Adipocyte (in vitro differentiated cells): ENCODE measurements at regions not wholly inside any gene's neighbourhood (a gene's known extent, or its start where the extent isn't known, plus 50 kb on each side); places are given as distances from the start of the nearest gene placed in this dataset.
A peak's percentile ranks its signal among the peaks of the same experiment; 100 is the strongest.

Experiments
- DNase-seq: peaks from one replicate; pipeline ENCODE4 v3.0.0-alpha.2; 2015; ENCODE audit warnings: low read depth
- H3K27me3 ChIP-seq: replicated peaks from 2 replicates; pipeline ENCODE4 v1.7.0; 2013; ENCODE audit warnings: mild to moderate bottlenecking, low read length, moderate library complexity; ENCODE audit not compliant: control insufficient read depth, insufficient read depth
- H3K36me3 ChIP-seq: 2 replicates; pipeline ENCODE4 v1.7.0; 2013; ENCODE audit warnings: low read length, mild to moderate bottlenecking, moderate library complexity; ENCODE audit not compliant: control insufficient read depth, insufficient read depth, severe bottlenecking
- H3K4me1 ChIP-seq: 2 replicates; pipeline ENCODE4 v1.7.0; 2013; ENCODE audit warnings: mild to moderate bottlenecking, low read length, moderate library complexity; ENCODE audit not compliant: control insufficient read depth, insufficient read depth
- H3K4me3 ChIP-seq: 2 replicates; pipeline ENCODE4 v1.7.0; 2013; ENCODE audit warnings: mild to moderate bottlenecking, low read length, moderate library complexity
- H3K9ac ChIP-seq: 2 replicates; pipeline ENCODE4 v1.7.0; 2013; ENCODE audit warnings: mild to moderate bottlenecking, low read length, moderate library complexity
- H3K9me3 ChIP-seq: 2 replicates; pipeline ENCODE4 v1.7.0; 2013; ENCODE audit warnings: mild to moderate bottlenecking, low read length, moderate library complexity; ENCODE audit not compliant: control insufficient read depth

DNA sequence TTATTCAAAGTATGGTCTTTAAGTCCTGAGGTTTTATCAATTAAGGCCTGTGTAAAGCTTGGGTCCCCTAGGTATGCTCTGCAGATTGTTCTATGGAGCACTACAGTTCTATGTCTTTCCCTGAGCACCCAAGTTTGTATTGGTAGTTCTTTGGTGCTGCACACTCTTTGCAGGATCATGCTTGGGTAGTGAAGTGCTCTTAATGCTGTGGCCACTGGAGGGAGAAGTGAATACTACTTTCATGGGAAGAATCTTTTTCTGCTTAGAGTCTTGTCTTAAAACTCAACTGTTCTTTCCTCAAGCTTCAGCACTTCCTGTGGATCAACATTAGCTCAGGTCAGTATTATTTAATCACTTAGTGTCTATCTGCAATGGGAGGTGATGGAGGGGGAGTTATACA, 93.6 kb upstream of the CFAP20DC start:
- Histone ChIP-seq H3K27me3 (no peaks in the 10 kb centered on the region), H3K9me3 (peaks cover 13% of the 10 kb centered on the region), H3K4me1 (no peaks in the 10 kb centered on the region), H3K36me3 (no peaks in the 10 kb centered on the region), H3K9ac (no peak overlapping the region), H3K4me3 (no peak overlapping the region)
- DNase-seq: no peak

DNA sequence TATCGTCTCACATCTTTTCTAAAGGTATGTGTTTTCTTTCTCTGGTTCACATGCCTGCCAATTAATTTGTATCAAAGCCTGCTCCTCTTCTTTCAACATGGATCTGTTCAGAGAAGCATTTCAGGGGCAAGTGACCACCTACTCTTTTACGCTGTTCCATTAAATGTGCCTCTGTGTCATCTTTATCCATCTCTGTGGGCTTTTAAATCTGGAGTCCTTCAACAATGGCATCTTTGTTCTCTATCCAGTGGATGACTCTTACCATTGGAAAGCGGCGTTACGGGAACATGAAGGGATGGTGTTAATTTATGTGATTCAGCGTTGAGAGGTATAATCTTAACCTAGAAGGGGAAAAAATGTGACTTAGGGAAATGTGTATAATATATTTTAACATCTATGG, 92.7 kb upstream of the CFAP20DC start:
- Histone ChIP-seq H3K9ac (no peak overlapping the region), H3K36me3 (no peaks in the 10 kb centered on the region), H3K27me3 (no peaks in the 10 kb centered on the region), H3K4me3 (no peak overlapping the region), H3K4me1 (no peaks in the 10 kb centered on the region), H3K9me3 (peaks cover 5% of the 10 kb centered on the region)
- no peak for DNase-seq

- no peak for DNase-seq
- Histone ChIP-seq H3K4me1 (no peaks in the 10 kb centered on the region), H3K36me3 (no peaks in the 10 kb centered on the region), H3K4me3 (no peak overlapping the region), H3K9ac (no peak overlapping the region), H3K27me3 (no peaks in the 10 kb centered on the region), H3K9me3 (no peaks in the 10 kb centered on the region)
Measured at GRCh38 chr3:59138966-59139365, 89.1 kb upstream of the CFAP20DC start.

DNA sequence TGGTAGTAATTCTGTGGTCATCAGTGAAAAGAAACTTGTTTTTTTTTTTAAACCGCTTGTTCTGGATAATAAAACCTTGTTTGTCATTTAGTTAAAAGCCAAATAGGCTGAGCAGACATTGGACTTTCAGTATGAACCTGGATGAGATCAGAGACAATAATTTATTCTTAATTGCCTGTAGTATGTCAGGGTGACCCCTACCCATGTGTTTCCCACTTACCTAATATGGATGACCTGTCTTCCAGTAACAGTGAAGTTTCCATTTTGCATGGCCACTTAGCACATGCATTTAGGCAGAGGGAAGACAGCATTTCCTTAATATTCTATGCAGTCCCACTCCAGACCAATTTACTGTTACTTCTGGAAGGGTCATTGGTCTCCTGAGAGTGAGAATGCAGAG, 87.6 kb upstream of the CFAP20DC start:
- no peak overlapping the region for H3K4me3 ChIP-seq
- DNase-seq: no peak
- H3K9me3 ChIP-seq: no peaks in the 10 kb centered on the region
- H3K4me1 ChIP-seq: peaks cover 7% of the 10 kb centered on the region
- H3K9ac ChIP-seq: no peak overlapping the region
- no peaks in the 10 kb centered on the region for H3K27me3 ChIP-seq
- no peaks in the 10 kb centered on the region for H3K36me3 ChIP-seq

GRCh38 chr3:59136081-59136480, 86.3 kb upstream of the CFAP20DC start:
- Histone ChIP-seq H3K4me3 (no peak overlapping the region), H3K9me3 (no peaks in the 10 kb centered on the region), H3K36me3 (no peaks in the 10 kb centered on the region), H3K4me1 (peaks cover 7% of the 10 kb centered on the region), H3K9ac (no peak overlapping the region), H3K27me3 (no peaks in the 10 kb centered on the region)
- no peak for DNase-seq

DNA sequence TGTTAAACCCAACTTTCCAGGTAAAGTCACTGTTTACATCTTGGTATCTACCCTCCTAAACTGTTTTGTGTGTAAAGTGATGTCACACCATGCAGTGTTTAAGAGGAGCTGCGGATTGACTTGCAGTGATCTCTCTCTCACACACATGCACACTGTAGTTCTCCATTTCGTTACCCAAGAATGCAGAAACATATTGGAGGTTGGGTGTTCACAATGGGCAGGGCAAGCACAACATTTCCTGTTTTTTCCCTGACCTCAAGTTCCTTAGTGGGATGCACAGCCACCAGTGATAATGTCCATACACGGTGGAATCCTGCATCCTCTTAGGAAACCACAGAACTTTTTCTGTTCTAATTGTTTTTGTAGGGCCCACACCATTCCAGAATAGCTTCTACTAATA, 85.3 kb upstream of the CFAP20DC start:
- H3K9me3 ChIP-seq: no peaks in the 10 kb centered on the region
- H3K27me3 ChIP-seq: no peaks in the 10 kb centered on the region
- H3K4me1 ChIP-seq: peaks cover 7% of the 10 kb centered on the region
- H3K4me3 ChIP-seq: no peak overlapping the region
- no peak overlapping the region for H3K9ac ChIP-seq
- H3K36me3 ChIP-seq: no peaks in the 10 kb centered on the region
- DNase-seq: no peak

- DNase-seq: peak; percentile 90
Measured at GRCh38 chr3:59133311-59133710, 83.5 kb upstream of the CFAP20DC start.

GRCh38 chr3:59131016-59131766, 81.4 kb upstream of the CFAP20DC start:
- DNase-seq: peak; percentile 40
- Histone ChIP-seq H3K4me3 (no peak overlapping the region), H3K9ac (no peak overlapping the region), H3K36me3 (no peaks in the 10 kb centered on the region), H3K9me3 (no peaks in the 10 kb centered on the region), H3K27me3 (no peaks in the 10 kb centered on the region), H3K4me1 (peaks cover 14% of the 10 kb centered on the region)

More at GRCh38 chr3:59133311-59133710, 83.5 kb upstream of the CFAP20DC start:
- Histone ChIP-seq H3K4me3 (peak overlapping the region; percentile 18), H3K36me3 (no peaks in the 10 kb centered on the region), H3K27me3 (no peaks in the 10 kb centered on the region), H3K9me3 (no peaks in the 10 kb centered on the region), H3K9ac (peak overlapping the region; percentile 1), H3K4me1 (peaks cover 7% of the 10 kb centered on the region)

GRCh38 chr3:59128685-59129084, 78.9 kb upstream of the CFAP20DC start:
- H3K27me3 ChIP-seq: no peaks in the 10 kb centered on the region
- H3K4me1 ChIP-seq: peaks cover 13% of the 10 kb centered on the region
- H3K4me3 ChIP-seq: no peak overlapping the region
- H3K36me3 ChIP-seq: no peaks in the 10 kb centered on the region
- no peak for DNase-seq
- no peak overlapping the region for H3K9ac ChIP-seq
- no peaks in the 10 kb centered on the region for H3K9me3 ChIP-seq

- H3K4me3 ChIP-seq: no peak overlapping the region
- DNase-seq: peak; percentile 88
- H3K36me3 ChIP-seq: no peaks in the 10 kb centered on the region
- H3K9me3 ChIP-seq: no peaks in the 10 kb centered on the region
- no peak overlapping the region for H3K9ac ChIP-seq
- H3K27me3 ChIP-seq: no peaks in the 10 kb centered on the region
- H3K4me1 ChIP-seq: peaks cover 7% of the 10 kb centered on the region
Measured at GRCh38 chr3:59127071-59127470, 77.2 kb upstream of the CFAP20DC start.

- no peak for DNase-seq
- Histone ChIP-seq H3K9ac (no peak overlapping the region), H3K9me3 (no peaks in the 10 kb centered on the region), H3K4me3 (no peak overlapping the region), H3K36me3 (no peaks in the 10 kb centered on the region), H3K27me3 (no peaks in the 10 kb centered on the region), H3K4me1 (peaks cover 7% of the 10 kb centered on the region)
Measured at GRCh38 chr3:59126446-59126845, 76.6 kb upstream of the CFAP20DC start.
